Common myeloid progenitor, CD34-positive (primary cell): ENCODE measurements at regions not wholly inside any gene's neighbourhood (a gene's known extent, or its start where the extent isn't known, plus 50 kb on each side); places are given as distances from the start of the nearest gene placed in this dataset.

Experiments
- CTCF ChIA-PET: fragments of 350-600 bp; sonication (Branson Sonifier 250); formaldehyde crosslinking; loops from one replicate; lab custom pipeline; 2021; ENCODE audit warnings: antibody characterized with exemption; lab: Charles Lee
- POLR2A ChIA-PET: fragments of 350-600 bp; sonication (Branson Sonifier 250); formaldehyde crosslinking; loops from one replicate; lab custom pipeline; 2021; ENCODE audit warnings: antibody characterized with exemption; lab: Charles Lee
- DNase-seq, 3 donors: peaks; one replicate each; pipeline versions ENCODE4 v3.0.0 to v3.0.0-alpha.2; 2013
- H3K27ac ChIP-seq, 2 experiments: 1 replicate in 1 of 2; 2 replicates in 1 of 2; pipeline ENCODE4 v1.7.0; 2013; ENCODE audit warnings: inconsistent platforms in 2 of 2, low read length in 2 of 2, mild to moderate bottlenecking in 2 of 2, low read depth in 1 of 2, moderate library complexity in 1 of 2; ENCODE audit not compliant: severe bottlenecking in 2 of 2, insufficient read depth in 1 of 2, poor library complexity in 1 of 2
- H3K27me3 ChIP-seq, 5 experiments: replicated peaks in 2 of 5; 1 replicate in 3 of 5; 2 replicates in 2 of 5; pipeline versions ENCODE4 v1.6.1 to v1.7.0; 2013; ENCODE audit warnings: low read length in 4 of 5, mild to moderate bottlenecking in 2 of 5, moderate library complexity in 2 of 5, inconsistent platforms in 1 of 5; ENCODE audit not compliant: insufficient read depth in 5 of 5, control insufficient read depth in 4 of 5
- H3K36me3 ChIP-seq, 4 experiments: 1 replicate in 2 of 4; 2 replicates in 2 of 4; pipeline versions ENCODE4 v1.6.1 to v1.7.0; 2013; ENCODE audit warnings: low read length in 3 of 4, control low read depth in 1 of 4, mild to moderate bottlenecking in 1 of 4; ENCODE audit not compliant: control insufficient read depth in 4 of 4, insufficient read depth in 4 of 4
- H3K4me1 ChIP-seq, 4 experiments: 1 replicate in 3 of 4; 2 replicates in 1 of 4; pipeline versions ENCODE4 v1.6.1 to v1.7.1; 2013; ENCODE audit warnings: low read length in 3 of 4, mild to moderate bottlenecking in 3 of 4, control low read depth in 1 of 4, inconsistent platforms in 1 of 4, moderate library complexity in 1 of 4; ENCODE audit not compliant: control insufficient read depth in 4 of 4, insufficient read depth in 4 of 4; ENCODE audit errors: control extremely low read depth in 1 of 4
- H3K4me3 ChIP-seq, 7 experiments: 1 replicate in 4 of 7; 2 replicates in 3 of 7; pipeline versions ENCODE4 v1.5.1 to v1.7.0; 2013; ENCODE audit warnings: mild to moderate bottlenecking in 7 of 7, low read length in 6 of 7, moderate library complexity in 6 of 7, inconsistent platforms in 2 of 7, low read depth in 2 of 7, control low read depth in 1 of 7; ENCODE audit not compliant: insufficient read depth in 4 of 7, control insufficient read depth in 1 of 7; ENCODE audit errors: extremely low read depth in 1 of 7
- H3K9me3 ChIP-seq, 5 experiments: 1 replicate in 4 of 5; 2 replicates in 1 of 5; pipeline versions ENCODE4 v1.6.1 to v1.7.1; 2013; ENCODE audit warnings: low read length in 4 of 5, mild to moderate bottlenecking in 2 of 5, inconsistent platforms in 1 of 5, low read depth in 1 of 5, moderate library complexity in 1 of 5; ENCODE audit not compliant: control insufficient read depth in 4 of 5, insufficient read depth in 2 of 5; ENCODE audit errors: control extremely low read depth in 1 of 5
- WGBS: methylation state at CpG from one replicate; pipeline ENCODE4 v1.1.5; 2013; ENCODE audit not compliant: insufficient coverage; 5-methylcytosine and 5-hydroxymethylcytosine counted together

GRCh38 chr6:131393433-131393832 lies 179.6 kb upstream of the ARG1 start:
- WGBS, result 100% methylated on average over 1 of the region's 2 CpGs
- CTCF ChIA-PET, result no interaction called here

GRCh38 chr6:131394768-131395432 lies 178.1 kb upstream of the ARG1 start:
- CTCF ChIA-PET, result no interaction called here

More at GRCh38 chr6:131393433-131393832, 179.6 kb upstream of the ARG1 start:
- Histone ChIP-seq H3K36me3 (no peaks in the 10 kb centered on the region), H3K4me1 (no peaks in the 10 kb centered on the region), H3K27ac (no peak overlapping the region), H3K9me3 (peaks cover 0 to 5% (median 0%) of the 10 kb centered on the region in 5 experiments), H3K27me3 (no peaks in the 10 kb centered on the region), H3K4me3 (no peak overlapping the region)
- DNase-seq, result no peak
- POLR2A ChIA-PET, result no interaction called here

DNA sequence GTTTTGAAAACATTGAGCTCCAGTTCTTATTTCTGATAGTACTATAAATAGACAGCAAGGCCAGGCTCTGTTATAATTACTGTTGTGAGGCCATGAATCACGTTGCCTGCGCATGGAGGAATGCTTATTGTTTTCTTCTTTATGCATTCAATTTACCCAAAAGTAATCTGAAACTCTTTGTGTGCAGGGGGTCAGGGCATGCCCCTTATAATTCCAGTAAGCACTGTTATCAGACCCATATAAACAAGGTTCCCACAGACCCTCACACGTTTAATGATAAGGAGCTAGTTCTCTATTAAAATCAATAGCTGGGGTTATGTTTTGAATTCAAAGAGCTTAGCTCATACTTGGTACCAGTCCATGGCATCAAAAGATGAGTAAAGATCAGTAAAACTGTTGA lies 174.8 kb upstream of the ARG1 start:
- Histone ChIP-seq H3K27me3 (no peaks in the 10 kb centered on the region), H3K36me3 (no peaks in the 10 kb centered on the region), H3K9me3 (peaks cover 0 to 16% (median 5%) of the 10 kb centered on the region in 5 experiments), H3K4me3 (no peak overlapping the region), H3K27ac (no peak overlapping the region), H3K4me1 (peaks cover 0 to 8% (median 0%) of the 10 kb centered on the region in 4 experiments)
- no peak for DNase-seq
- CTCF ChIA-PET, result interaction anchor here (1.9 kb wide), 1 partner anchor 9 kb away, joined by 5 read pairs; no protein-coding TSS in a partner anchor
- WGBS, result 100% methylated on average over 2 of the region's 3 CpGs
- POLR2A ChIA-PET, result no interaction called here

More at GRCh38 chr6:131394768-131395432, 178.1 kb upstream of the ARG1 start:
- POLR2A ChIA-PET, result no interaction called here
- no peak for DNase-seq
- Histone ChIP-seq H3K4me1 (peaks cover 0 to 8% (median 0%) of the 10 kb centered on the region in 4 experiments), H3K4me3 (no peak overlapping the region), H3K27me3 (no peaks in the 10 kb centered on the region), H3K36me3 (no peaks in the 10 kb centered on the region), H3K27ac (no peak overlapping the region), H3K9me3 (peaks cover 0 to 5% (median 0%) of the 10 kb centered on the region in 5 experiments)
- no CpG with 5 or more reads among the region's 1 CpG for WGBS

GRCh38 chr6:131399433-131399832 lies 173.6 kb upstream of the ARG1 start:
- no peaks in the 10 kb centered on the region for H3K27me3 ChIP-seq
- peak overlapping the region in 1 of 7 experiments; percentile 23 for H3K4me3 ChIP-seq
- no peaks in the 10 kb centered on the region for H3K36me3 ChIP-seq
- H3K9me3 ChIP-seq, result peaks cover 0 to 12% (median 5%) of the 10 kb centered on the region in 5 experiments
- ChIA-PET CTCF (interaction anchor here (0.7 kb wide), 2 partner anchors 10 to 20 kb away, joined by 3 to 4 read pairs; no protein-coding TSS in a partner anchor), POLR2A (no interaction called here)
- H3K4me1 ChIP-seq, result peaks cover 0 to 8% (median 0%) of the 10 kb centered on the region in 4 experiments
- WGBS, result 0% methylated on average over 3 of the region's 4 CpGs
- H3K27ac ChIP-seq, result no peak overlapping the region
- DNase-seq, result peak in 2 of 3 donors; percentile 47 to 64

DNA sequence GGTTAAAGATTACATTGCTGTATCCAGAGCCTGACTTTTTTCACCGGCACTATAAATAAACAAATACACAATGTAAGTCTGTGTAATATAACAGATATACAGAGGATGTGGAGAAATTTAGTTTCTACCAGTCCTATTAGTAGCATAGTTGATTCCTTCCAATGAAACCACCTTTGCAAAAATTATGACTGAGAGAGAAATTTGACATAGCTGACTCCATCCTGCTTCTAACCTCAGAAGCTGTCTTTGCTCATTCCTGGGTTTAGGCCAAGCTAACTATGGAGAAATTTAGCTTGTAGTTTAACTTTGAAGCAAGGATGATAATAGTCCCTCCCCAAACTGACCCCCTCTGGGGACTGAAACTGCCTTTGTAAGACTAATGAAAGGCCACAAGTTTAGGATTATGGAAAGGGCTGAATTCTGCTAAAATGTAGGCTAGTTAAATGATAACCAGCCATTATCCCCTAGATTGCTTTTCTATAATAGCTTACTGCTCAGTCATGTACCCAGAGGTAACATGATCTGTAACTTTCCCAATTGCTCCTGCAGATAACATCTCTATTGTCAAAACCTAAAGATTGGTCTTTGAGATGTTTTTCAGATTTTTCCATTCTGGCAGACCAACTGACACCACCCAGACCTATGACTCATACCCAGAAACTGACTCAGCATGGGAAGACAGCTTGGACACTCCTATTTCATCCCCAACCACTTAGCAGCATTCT lies 172.8 kb upstream of the ARG1 start:
- no CpG with 5 or more reads among the region's 1 CpG for WGBS
- peaks cover 0 to 12% (median 5%) of the 10 kb centered on the region in 5 experiments for H3K9me3 ChIP-seq
- H3K27ac ChIP-seq, result no peak overlapping the region
- H3K27me3 ChIP-seq, result no peaks in the 10 kb centered on the region
- ChIA-PET CTCF (interaction anchor here (0.7 kb wide), 2 partner anchors 11 to 21 kb away, joined by 3 to 4 read pairs; no protein-coding TSS in a partner anchor), POLR2A (interaction anchor here (0.6 kb wide), 1 partner anchor 169 kb away, joined by 3 read pairs; no protein-coding TSS in a partner anchor)
- no peak overlapping the region for H3K4me3 ChIP-seq
- no peaks in the 10 kb centered on the region for H3K36me3 ChIP-seq
- DNase-seq, result peak in 2 of 3 donors; percentile 11 to 26
- peaks cover 0 to 8% (median 0%) of the 10 kb centered on the region in 4 experiments for H3K4me1 ChIP-seq

- peaks cover 0 to 8% (median 0%) of the 10 kb centered on the region in 4 experiments for H3K4me1 ChIP-seq
- H3K27me3 ChIP-seq, result no peaks in the 10 kb centered on the region
- H3K9me3 ChIP-seq, result peaks cover 0 to 12% (median 5%) of the 10 kb centered on the region in 5 experiments
- no peaks in the 10 kb centered on the region for H3K36me3 ChIP-seq
- peak in 1 of 3 donors; percentile 12 for DNase-seq
- CTCF ChIA-PET, result no interaction called here
- no CpG with 5 or more reads among the region's 2 CpGs for WGBS
- POLR2A ChIA-PET, result interaction anchor here (0.6 kb wide), 1 partner anchor 32 kb away, joined by 3 read pairs; no protein-coding TSS in a partner anchor
- H3K4me3 ChIP-seq, result no peak overlapping the region
- no peak overlapping the region for H3K27ac ChIP-seq
These were observed 172.1 kb upstream of the ARG1 start for GRCh38 chr6:131400779-131401496.
